ENCODE measurements at regions not wholly inside any gene's neighbourhood (a gene's known extent, or its start where the extent isn't known, plus 50 kb on each side); places are given as distances from the start of the nearest gene placed in this dataset.

- no peaks in the 10 kb centered on the region for H3K4me1 ChIP-seq (ENCODE audit: control insufficient read depth, low read length)
- H4K20me1 ChIP-seq (ENCODE audit: control insufficient read depth, insufficient read depth, low read depth, low read length), result no peaks in the 10 kb centered on the region
- TF ChIP-seq EZH2phosphoT487 (IDR thresholded peaks at IDR 0.05; ENCODE audit: borderline replicate concordance, low read length) (no peak), CTCF (IDR thresholded peaks at IDR 0.05; ENCODE audit: low read depth, low read length, poor library complexity, severe bottlenecking) (no peak)
- H3K4me3 ChIP-seq (ENCODE audit: low read length), result no peak overlapping the region
- no peaks in the 10 kb centered on the region for H3K9me3 ChIP-seq (ENCODE audit: control insufficient read depth, insufficient read depth, low read length)
- no peaks in the 10 kb centered on the region for H3K27me3 ChIP-seq (ENCODE audit: control insufficient read depth, low read length)
- H3F3A ChIP-seq (ENCODE audit: control insufficient read depth, insufficient read depth), result no peaks in the 10 kb centered on the region
- H3K4me2 ChIP-seq (ENCODE audit: low read length), result no peak overlapping the region
- H3K27ac ChIP-seq (ENCODE audit: low read depth, low read length), result no peak overlapping the region
- H3K79me2 ChIP-seq (ENCODE audit: control insufficient read depth, low read length), result no peaks in the 10 kb centered on the region
- H3K9me2 ChIP-seq (replicated peaks; ENCODE audit: control insufficient read depth, low read length), result no peaks in the 10 kb centered on the region
- H3K36me3 ChIP-seq (ENCODE audit: control insufficient read depth, low read length), result no peaks in the 10 kb centered on the region
These were observed 660.6 kb upstream of the NR3C2 start for GRCh38 chr4:149102765-149103164.

- Histone ChIP-seq H3F3A (ENCODE audit: control insufficient read depth, insufficient read depth) (no peaks in the 10 kb centered on the region), H3K4me3 (ENCODE audit: low read length) (no peak overlapping the region), H4K20me1 (ENCODE audit: control insufficient read depth, insufficient read depth, low read depth, low read length) (no peaks in the 10 kb centered on the region), H3K4me2 (ENCODE audit: low read length) (no peak overlapping the region), H3K36me3 (ENCODE audit: control insufficient read depth, low read length) (no peaks in the 10 kb centered on the region), H3K9me3 (ENCODE audit: control insufficient read depth, insufficient read depth, low read length) (no peaks in the 10 kb centered on the region), H3K27ac (ENCODE audit: low read depth, low read length) (no peak overlapping the region), H3K9me2 (replicated peaks; ENCODE audit: control insufficient read depth, low read length) (no peaks in the 10 kb centered on the region), H3K4me1 (ENCODE audit: control insufficient read depth, low read length) (no peaks in the 10 kb centered on the region), H3K27me3 (ENCODE audit: control insufficient read depth, low read length) (no peaks in the 10 kb centered on the region), H3K79me2 (ENCODE audit: control insufficient read depth, low read length) (no peaks in the 10 kb centered on the region)
- TF ChIP-seq EZH2phosphoT487 (IDR thresholded peaks at IDR 0.05; ENCODE audit: borderline replicate concordance, low read length) (no peak), CTCF (IDR thresholded peaks at IDR 0.05; ENCODE audit: low read depth, low read length, poor library complexity, severe bottlenecking) (no peak)
These were observed 659.4 kb upstream of the NR3C2 start for GRCh38 chr4:149101649-149102048.

- Histone ChIP-seq H3K79me2 (ENCODE audit: control insufficient read depth, low read length) (no peaks in the 10 kb centered on the region), H3K36me3 (ENCODE audit: control insufficient read depth, low read length) (no peaks in the 10 kb centered on the region), H3K27me3 (ENCODE audit: control insufficient read depth, low read length) (no peaks in the 10 kb centered on the region), H3K4me1 (ENCODE audit: control insufficient read depth, low read length) (no peaks in the 10 kb centered on the region), H3K4me2 (ENCODE audit: low read length) (no peak overlapping the region), H3F3A (ENCODE audit: control insufficient read depth, insufficient read depth) (no peaks in the 10 kb centered on the region), H4K20me1 (ENCODE audit: control insufficient read depth, insufficient read depth, low read depth, low read length) (no peaks in the 10 kb centered on the region), H3K4me3 (ENCODE audit: low read length) (no peak overlapping the region), H3K9me3 (ENCODE audit: control insufficient read depth, insufficient read depth, low read length) (no peaks in the 10 kb centered on the region), H3K27ac (ENCODE audit: low read depth, low read length) (no peak overlapping the region), H3K9me2 (replicated peaks; ENCODE audit: control insufficient read depth, low read length) (no peaks in the 10 kb centered on the region)
- TF ChIP-seq EZH2phosphoT487 (IDR thresholded peaks at IDR 0.05; ENCODE audit: borderline replicate concordance, low read length) (no peak), CTCF (IDR thresholded peaks at IDR 0.05; ENCODE audit: low read depth, low read length, poor library complexity, severe bottlenecking) (no peak)
These were observed 653.6 kb upstream of the NR3C2 start for GRCh38 chr4:149095811-149096210.

- H3K4me3 ChIP-seq (ENCODE audit: low read length), result no peak overlapping the region
- no peaks in the 10 kb centered on the region for H4K20me1 ChIP-seq (ENCODE audit: control insufficient read depth, insufficient read depth, low read depth, low read length)
- H3K9me3 ChIP-seq (ENCODE audit: control insufficient read depth, insufficient read depth, low read length), result no peaks in the 10 kb centered on the region
- H3K4me1 ChIP-seq (ENCODE audit: control insufficient read depth, low read length), result no peaks in the 10 kb centered on the region
- H3F3A ChIP-seq (ENCODE audit: control insufficient read depth, insufficient read depth), result no peaks in the 10 kb centered on the region
- H3K9me2 ChIP-seq (replicated peaks; ENCODE audit: control insufficient read depth, low read length), result no peaks in the 10 kb centered on the region
- no peaks in the 10 kb centered on the region for H3K36me3 ChIP-seq (ENCODE audit: control insufficient read depth, low read length)
- no peak overlapping the region for H3K4me2 ChIP-seq (ENCODE audit: low read length)
- H3K27me3 ChIP-seq (ENCODE audit: control insufficient read depth, low read length), result no peaks in the 10 kb centered on the region
- H3K27ac ChIP-seq (ENCODE audit: low read depth, low read length), result no peak overlapping the region
- TF ChIP-seq EZH2phosphoT487 (IDR thresholded peaks at IDR 0.05; ENCODE audit: borderline replicate concordance, low read length) (no peak), CTCF (IDR thresholded peaks at IDR 0.05; ENCODE audit: low read depth, low read length, poor library complexity, severe bottlenecking) (no peak)
- no peaks in the 10 kb centered on the region for H3K79me2 ChIP-seq (ENCODE audit: control insufficient read depth, low read length)
These were observed 652.8 kb upstream of the NR3C2 start for GRCh38 chr4:149095001-149095400.
